GM12878 (cell line): ENCODE measurements at regions not wholly inside any gene's neighbourhood (a gene's known extent, or its start where the extent isn't known, plus 50 kb on each side); places are given as distances from the start of the nearest gene placed in this dataset.

ENCODE experiments used
- ATAC-seq: fragments of 200-7000 bp; cut with Tn5 transposase; 3 replicates; pipeline ENCODE4 v1.9.1; 2020; ENCODE audit warnings: mild to moderate bottlenecking, moderate library complexity
- BruUV-seq: library from RNA; stranded (reverse); fragments of 400-500 nt; replicated peaks from 2 replicates; lab custom pipeline; 2021; lab: Mats Ljungman, UMichigan
- CTCF ChIA-PET: fragments of 300-600 bp; sonication (Branson Sonifier 250); formaldehyde crosslinking; extraction: SDS; loops from one replicate; lab custom pipeline; 2021; ENCODE audit warnings: inconsistent platforms; lab: Yijun Ruan, JAX
- POLR2A ChIA-PET: fragments of 350-600 bp; formaldehyde crosslinking; extraction: SDS; loops from one replicate; lab custom pipeline; 2021; ENCODE audit warnings: inconsistent platforms; lab: Charles Lee
- RAD21 ChIA-PET: fragments of 300-600 bp; sonication (Branson Sonifier 250); formaldehyde crosslinking; loops from one replicate; lab custom pipeline; 2023; ENCODE audit warnings: antibody characterized with exemption; ENCODE audit not compliant: unreplicated experiment; lab: Charles Lee
- SMC1A ChIA-PET: fragments of 300-600 bp; sonication (Branson Sonifier 250); formaldehyde crosslinking; loops from one replicate; lab custom pipeline; 2023; ENCODE audit not compliant: unreplicated experiment, uncharacterized antibody; lab: Charles Lee
- DNase-seq: peaks from one replicate; pipeline ENCODE4 v3.0.0-alpha.2; 2011; ENCODE audit warnings: low read depth, low spot score
- FAIRE-seq: peaks from 3 replicates; lab custom pipeline; 2011; peaks lifted over from hg19 to GRCh38; lab: Jason Lieb, UNC
- H2AFZ ChIP-seq: 2 replicates; pipeline ENCODE4 v1.6.0; 2011; ENCODE audit warnings: low read depth, low read length, control low read depth; ENCODE audit not compliant: control insufficient read depth
- H3K27ac ChIP-seq: 2 replicates; pipeline ENCODE4 v1.5.1; 2011; ENCODE audit warnings: control low read depth; ENCODE audit not compliant: control insufficient read depth, insufficient read depth
- H3K27me3 ChIP-seq, 2 experiments: replicated peaks in 1 of 2; 2 replicates each; pipeline versions ENCODE4 v1.6.0 to v1.6.1; 2011; ENCODE audit warnings: low read length in 1 of 2; ENCODE audit not compliant: control insufficient read depth in 2 of 2, insufficient read depth in 2 of 2
- H3K36me3 ChIP-seq, 2 experiments: 2 replicates each; pipeline ENCODE4 v1.5.1; 2011; ENCODE audit warnings: low read length in 1 of 2; ENCODE audit not compliant: control insufficient read depth in 2 of 2, insufficient read depth in 2 of 2
- H3K4me1 ChIP-seq: 2 replicates; pipeline ENCODE4 v1.6.1; 2011; ENCODE audit warnings: mild to moderate bottlenecking, low read length, moderate library complexity, mixed read lengths; ENCODE audit not compliant: control insufficient read depth, insufficient read depth
- H3K4me2 ChIP-seq: 2 replicates; pipeline ENCODE4 v1.6.0; 2011; ENCODE audit warnings: control low read depth; ENCODE audit not compliant: control insufficient read depth, insufficient read depth
- H3K4me3 ChIP-seq: fragments of 200-600 bp; sonication (generic); 2 replicates; pipeline ENCODE4 v1.5.1; 2016
- H3K79me2 ChIP-seq: 2 replicates; pipeline ENCODE4 v1.6.0; 2011; ENCODE audit warnings: low read length; ENCODE audit not compliant: control insufficient read depth, insufficient read depth
- H3K9ac ChIP-seq: 2 replicates; pipeline ENCODE4 v1.8.0; 2011; ENCODE audit warnings: low read length, control low read depth, mixed read lengths; ENCODE audit not compliant: control insufficient read depth, insufficient read depth
- H3K9me3 ChIP-seq: replicated peaks from 3 replicates; pipeline ENCODE4 v1.5.1; 2011; ENCODE audit warnings: mild to moderate bottlenecking, low read length; ENCODE audit not compliant: control insufficient read depth, insufficient read depth
- H4K20me1 ChIP-seq: 2 replicates; pipeline ENCODE4 v1.6.0; 2011; ENCODE audit not compliant: control insufficient read depth, insufficient read depth
- ASH2L ChIP-seq: fragments of 300-600, 200-600 bp; sonication (generic); IDR thresholded peaks from 2 replicates; pipeline ENCODE4 v1.6.1; 2017; ENCODE audit warnings: low read depth, mild to moderate bottlenecking, borderline replicate concordance
- CEBPZ ChIP-seq: fragments of 150-350 bp; IDR thresholded peaks from 2 replicates; pipeline ENCODE4 v1.6.1; 2016; ENCODE audit warnings: low read depth, low read length
- CTCF ChIP-seq, 3 experiments: IDR thresholded peaks in 2 of 3; conservative IDR thresholded peaks in 1 of 3; 2 replicates each; pipeline ENCODE4 v1.5.1; 2011; ENCODE audit warnings: low read depth in 3 of 3, low read length in 3 of 3, mild to moderate bottlenecking in 3 of 3, control low read depth in 2 of 3, moderate library complexity in 2 of 3, inconsistent platforms in 1 of 3, mixed read lengths in 1 of 3; ENCODE audit not compliant: control insufficient read depth in 2 of 3, insufficient read depth in 1 of 3; ENCODE audit errors: extremely low read depth in 1 of 3
- E4F1 ChIP-seq: fragments of 450-650 bp; IDR thresholded peaks from 2 replicates; pipeline ENCODE4 v1.6.1; 2018; ENCODE audit warnings: borderline replicate concordance, mild to moderate bottlenecking; ENCODE audit not compliant: partially characterized antibody
- GATAD2B ChIP-seq: fragments of 450-650 bp; conservative IDR thresholded peaks from 2 replicates; pipeline ENCODE4 v1.6.1; 2017; ENCODE audit warnings: low read depth, mild to moderate bottlenecking, moderate library complexity
- IRF3 ChIP-seq: fragments of 450-650 bp; IDR thresholded peaks from 2 replicates; pipeline ENCODE4 v1.6.1; 2014; ENCODE audit warnings: mild to moderate bottlenecking
- KLF5 ChIP-seq: fragments of 450-650 bp; IDR thresholded peaks from 2 replicates; pipeline ENCODE4 v1.6.1; 2014; ENCODE audit warnings: mild to moderate bottlenecking; ENCODE audit not compliant: partially characterized antibody
- MTA2 ChIP-seq: fragments of 450-650 bp; IDR thresholded peaks from 2 replicates; pipeline ENCODE4 v1.6.1; 2016; ENCODE audit warnings: low read depth, mild to moderate bottlenecking, moderate library complexity
- NBN ChIP-seq: fragments of 450-650 bp; IDR thresholded peaks from 2 replicates; pipeline ENCODE4 v1.6.1; 2016
- SKIL ChIP-seq: fragments of 450-650 bp; IDR thresholded peaks from 2 replicates; pipeline ENCODE4 v1.6.1; 2017; ENCODE audit warnings: mild to moderate bottlenecking, low read depth, inconsistent platforms; ENCODE audit not compliant: poor library complexity, severe bottlenecking
- SPI1 ChIP-seq: IDR thresholded peaks from 2 replicates; pipeline ENCODE4 v1.6.1; 2011; ENCODE audit warnings: low read depth, mild to moderate bottlenecking, low read length, moderate library complexity, borderline replicate concordance; ENCODE audit not compliant: insufficient read depth
- WGBS: methylation state at CpG from one replicate; pipeline ENCODE4 v1.1.6; 2016; ENCODE audit warnings: low lambda C conversion rate; ENCODE audit not compliant: insufficient replicate concordance, insufficient coverage; ENCODE audit errors: missing lambda C conversion rate; 5-methylcytosine and 5-hydroxymethylcytosine counted together
- in situ Hi-C: fragments of 300-500 bp; cut with MboI; formaldehyde crosslinking; loops from 9 replicates; pipeline ENCODE4 v1.14.3; 2018; ENCODE audit warnings: mixed read lengths
- intact Hi-C: fragments of 100-400 bp; cut with micrococcal nuclease; formaldehyde crosslinking; loops from one replicate; pipeline ENCODE4 v1.14.2; 2022; ENCODE audit not compliant: unreplicated experiment

- ChIA-PET POLR2A (no interaction called here), SMC1A (interaction anchor here (0.6 kb wide), 1 partner anchor 234 kb away, joined by 3 read pairs; no protein-coding TSS in a partner anchor), CTCF (interaction anchor here (0.7 to 2.2 kb wide), 5 partner anchors 8 to 69 kb away, joined by 3 to 10 read pairs (median 8); a partner anchor contains a TSS), RAD21 (no interaction called here)
- DNase-seq (no peak), ATAC-seq (peak; percentile 88), FAIRE-seq (peak; percentile 97)
- Histone ChIP-seq H2AFZ (no peak overlapping the region), H3K9me3 (no peaks in the 10 kb centered on the region), H3K4me3 (no peak overlapping the region), H3K4me1 (no peaks in the 10 kb centered on the region), H3K79me2 (no peaks in the 10 kb centered on the region), H3K9ac (no peak overlapping the region), H4K20me1 (no peaks in the 10 kb centered on the region), H3K27ac (no peak overlapping the region), H3K27me3 (no peaks in the 10 kb centered on the region), H3K36me3 (no peaks in the 10 kb centered on the region), H3K4me2 (no peak overlapping the region)
- 43% methylated on average over 4 of the region's 4 CpGs for WGBS
- intact Hi-C loops (no loop called here), in situ Hi-C loops (no loop called here)
- no TSS peak for BruUV-seq
- no peak for TF ChIP-seq SPI1
- no peak for TF ChIP-seq E4F1
- TF ChIP-seq GATAD2B: no peak
- no peak for TF ChIP-seq KLF5
- TF ChIP-seq CTCF (IDR thresholded peaks at IDR 0.05 in 2 of 3, conservative IDR thresholded peaks at IDR 0.05 in 1 of 3; ENCODE audit: control insufficient read depth in 2 of 3, extremely low read depth in 1 of 3, insufficient read depth in 1 of 3, low read depth in 3 of 3, low read length in 3 of 3): peak; percentile 73 to 82 (median 82)
- TF ChIP-seq IRF3: no peak
- no peak for TF ChIP-seq NBN
- TF ChIP-seq CEBPZ: no peak
- no peak for TF ChIP-seq MTA2
- TF ChIP-seq SKIL: peak; percentile 35
- TF ChIP-seq ASH2L: no peak
Observed at GRCh38 chr12:62123721-62124203, 136.4 kb upstream of the USP15 start.
